Gastrocnemius medialis (tissue), 4 donors: ENCODE measurements at regions not wholly inside any gene's neighbourhood (a gene's known extent, or its start where the extent isn't known, plus 50 kb on each side); places are given as distances from the start of the nearest gene placed in this dataset.

ENCODE experiments used
- CTCF ChIP-seq, 5 experiments: fragments of 450-650 bp in 3 of 5; fragments of 200-600 bp in 2 of 5; sonication (generic) in 2 of 5; IDR thresholded peaks in 4 of 5; conservative IDR thresholded peaks in 1 of 5; 1 replicate in 4 of 5; 2 replicates in 1 of 5; pipeline ENCODE4 v1.5.1; 2016 to 2019; ENCODE audit warnings: antibody characterized with exemption in 5 of 5, mild to moderate bottlenecking in 3 of 5, moderate library complexity in 3 of 5
- POLR2A ChIP-seq, 2 donors: fragments of 450-650 bp; IDR thresholded peaks; one replicate each; pipeline ENCODE4 v1.6.1; 2017; ENCODE audit warnings: antibody characterized with exemption in 2 of 2, mild to moderate bottlenecking in 2 of 2, moderate library complexity in 2 of 2

GRCh38 chr9:108786322-108786721 lies 69.5 kb downstream of the ACTL7B start:
- TF ChIP-seq CTCF (IDR thresholded peaks at IDR 0.05 in 4 of 5, conservative IDR thresholded peaks at IDR 0.05 in 1 of 5) (no peak), POLR2A (IDR thresholded peaks at IDR 0.05) (no peak)
